SU-DHL-6 (cell line): ENCODE measurements at regions not wholly inside any gene's neighbourhood (a gene's known extent, or its start where the extent isn't known, plus 50 kb on each side); places are given as distances from the start of the nearest gene placed in this dataset.

Experiments
- CTCF ChIP-seq: fragments of 200-600 bp; sonication (generic); IDR thresholded peaks from one replicate; pipeline ENCODE4 v1.5.1; 2017; ENCODE audit warnings: antibody characterized with exemption, mild to moderate bottlenecking, low read length, moderate library complexity; ENCODE audit not compliant: insufficient read depth, poor library complexity, severe bottlenecking
- EZH2phosphoT487 ChIP-seq: fragments of 200-600 bp; sonication (generic), shearing (Covaris generic); conservative IDR thresholded peaks from 2 replicates; pipeline ENCODE4 v1.6.1; 2018; ENCODE audit warnings: mild to moderate bottlenecking, antibody characterized with exemption, low read length, moderate library complexity, mixed read lengths

GRCh38 chr7:34430456-34430855, 227.6 kb upstream of the NPSR1 start:
- TF ChIP-seq CTCF (peak; percentile 32), EZH2phosphoT487 (no peak)
